ENCODE measurements at regions not wholly inside any gene's neighbourhood (a gene's known extent, or its start where the extent isn't known, plus 50 kb on each side); places are given as distances from the start of the nearest gene placed in this dataset.

- TF ChIP-seq POLR2AphosphoS5 (IDR thresholded peaks at IDR 0.05), result no peak
- TF ChIP-seq POLR2A (IDR thresholded peaks at IDR 0.05), result no peak
- TF ChIP-seq, protein P1, sequence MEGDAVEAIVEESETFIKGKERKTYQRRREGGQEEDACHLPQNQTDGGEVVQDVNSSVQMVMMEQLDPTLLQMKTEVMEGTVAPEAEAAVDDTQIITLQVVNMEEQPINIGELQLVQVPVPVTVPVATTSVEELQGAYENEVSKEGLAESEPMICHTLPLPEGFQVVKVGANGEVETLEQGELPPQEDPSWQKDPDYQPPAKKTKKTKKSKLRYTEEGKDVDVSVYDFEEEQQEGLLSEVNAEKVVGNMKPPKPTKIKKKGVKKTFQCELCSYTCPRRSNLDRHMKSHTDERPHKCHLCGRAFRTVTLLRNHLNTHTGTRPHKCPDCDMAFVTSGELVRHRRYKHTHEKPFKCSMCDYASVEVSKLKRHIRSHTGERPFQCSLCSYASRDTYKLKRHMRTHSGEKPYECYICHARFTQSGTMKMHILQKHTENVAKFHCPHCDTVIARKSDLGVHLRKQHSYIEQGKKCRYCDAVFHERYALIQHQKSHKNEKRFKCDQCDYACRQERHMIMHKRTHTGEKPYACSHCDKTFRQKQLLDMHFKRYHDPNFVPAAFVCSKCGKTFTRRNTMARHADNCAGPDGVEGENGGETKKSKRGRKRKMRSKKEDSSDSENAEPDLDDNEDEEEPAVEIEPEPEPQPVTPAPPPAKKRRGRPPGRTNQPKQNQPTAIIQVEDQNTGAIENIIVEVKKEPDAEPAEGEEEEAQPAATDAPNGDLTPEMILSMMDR (IDR thresholded peaks at IDR 0.05), result no peak
- no peak for TF ChIP-seq EP300 (IDR thresholded peaks at IDR 0.05)
- no peaks in the 10 kb centered on the region for H3K9me3 ChIP-seq
- H3K4me1 ChIP-seq, result no peaks in the 10 kb centered on the region
Measured at GRCh38 chr18:37754141-37754540, 188.5 kb upstream of the CELF4 start.

DNA sequence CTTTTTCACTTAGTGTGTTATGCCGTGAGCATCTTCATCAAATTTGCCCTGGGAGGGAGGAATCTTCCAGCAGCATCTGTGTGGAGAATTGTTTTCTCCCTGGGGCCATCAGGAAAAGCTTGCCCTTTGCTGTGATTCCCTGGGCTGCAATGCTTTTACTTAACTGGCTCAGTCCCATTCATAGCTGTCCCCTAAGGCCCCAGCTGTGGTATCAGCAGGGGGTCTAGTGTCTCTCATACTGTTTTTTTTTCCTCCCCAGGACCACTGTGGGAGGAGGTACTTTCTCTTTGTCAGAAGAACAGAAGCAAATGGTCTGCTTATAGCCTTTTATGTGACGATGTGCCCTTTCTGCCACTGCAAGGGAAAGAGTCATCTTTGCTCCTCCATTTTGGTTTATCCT is 176.8 kb upstream of the CELF4 start:
- no peaks in the 10 kb centered on the region for H3K36me3 ChIP-seq
- H3K4me3 ChIP-seq, result no peak overlapping the region
- WGBS, result 79% methylated on average over 2 of the region's 2 CpGs
- no peak for DNase-seq (ENCODE audit: low spot score in 2 of 2)
- no peaks in the 10 kb centered on the region for H3K9me3 ChIP-seq
- no peak overlapping the region for H3K27ac ChIP-seq
- TF ChIP-seq POLR2AphosphoS5 (IDR thresholded peaks at IDR 0.05) (no peak), EP300 (IDR thresholded peaks at IDR 0.05) (no peak)
- no peaks in the 10 kb centered on the region for H3K27me3 ChIP-seq
- no peaks in the 10 kb centered on the region for H3K4me1 ChIP-seq

More at GRCh38 chr18:37754141-37754540, 188.5 kb upstream of the CELF4 start:
- H3K36me3 ChIP-seq, result no peaks in the 10 kb centered on the region
- H3K27me3 ChIP-seq, result no peaks in the 10 kb centered on the region
- no peak for DNase-seq (ENCODE audit: low spot score in 2 of 2)
- no peak overlapping the region for H3K27ac ChIP-seq
- no peak overlapping the region for H3K4me3 ChIP-seq

- Histone ChIP-seq H3K27ac (no peak overlapping the region), H3K4me3 (no peak overlapping the region), H3K27me3 (no peaks in the 10 kb centered on the region), H3K4me1 (no peaks in the 10 kb centered on the region), H3K9me3 (no peaks in the 10 kb centered on the region), H3K36me3 (no peaks in the 10 kb centered on the region)
- DNase-seq (ENCODE audit: low spot score in 2 of 2), result no peak
- TF ChIP-seq EP300 (IDR thresholded peaks at IDR 0.05), result no peak
- WGBS, result 55% methylated on average over 7 of the region's 7 CpGs
Measured at GRCh38 chr18:37741032-37741623, 175.5 kb upstream of the CELF4 start.

- Histone ChIP-seq H3K9me3 (no peaks in the 10 kb centered on the region), H3K4me3 (no peak overlapping the region), H3K27ac (no peak overlapping the region), H3K27me3 (no peaks in the 10 kb centered on the region), H3K36me3 (no peaks in the 10 kb centered on the region), H3K4me1 (no peaks in the 10 kb centered on the region)
- 88% methylated on average over 4 of the region's 4 CpGs for WGBS
- no peak for TF ChIP-seq POLR2AphosphoS5 (IDR thresholded peaks at IDR 0.05)
- TF ChIP-seq POLR2A (IDR thresholded peaks at IDR 0.05), result no peak
- TF ChIP-seq, protein P1 (IDR thresholded peaks at IDR 0.05), result no peak
- no peak for TF ChIP-seq EP300 (IDR thresholded peaks at IDR 0.05)
- DNase-seq (ENCODE audit: low spot score in 2 of 2), result no peak
Measured at GRCh38 chr18:37734406-37734805, 168.8 kb upstream of the CELF4 start.

DNA sequence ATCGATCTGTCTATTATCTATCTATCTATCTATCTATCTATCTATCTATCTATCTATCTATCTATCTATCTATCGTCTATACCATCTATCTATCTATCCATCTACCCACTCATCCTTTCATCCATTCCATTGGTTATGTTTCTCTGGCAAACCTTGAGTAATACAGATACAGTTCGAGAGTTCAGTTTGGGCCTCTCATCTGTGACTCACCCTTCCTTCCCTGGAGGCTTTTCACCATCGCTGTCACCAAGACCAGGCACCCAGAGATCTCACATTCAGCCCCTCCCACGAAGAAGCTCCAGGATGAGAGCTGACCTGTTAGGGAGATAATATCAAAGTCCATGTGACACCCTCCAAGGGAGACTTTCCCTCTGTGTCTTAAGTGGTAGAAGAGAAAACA is 164.1 kb upstream of the CELF4 start:
- Histone ChIP-seq H3K27ac (no peak overlapping the region), H3K27me3 (no peaks in the 10 kb centered on the region), H3K9me3 (no peaks in the 10 kb centered on the region), H3K36me3 (no peaks in the 10 kb centered on the region), H3K4me3 (no peak overlapping the region), H3K4me1 (no peaks in the 10 kb centered on the region)
- TF ChIP-seq, protein P1 (IDR thresholded peaks at IDR 0.05), result no peak
- no peak for TF ChIP-seq POLR2A (IDR thresholded peaks at IDR 0.05)
- TF ChIP-seq EP300 (IDR thresholded peaks at IDR 0.05), result no peak
- no peak for TF ChIP-seq POLR2AphosphoS5 (IDR thresholded peaks at IDR 0.05)
- no peak for DNase-seq (ENCODE audit: low spot score in 2 of 2)
- WGBS, result 62% methylated on average over 5 of the region's 5 CpGs

DNA sequence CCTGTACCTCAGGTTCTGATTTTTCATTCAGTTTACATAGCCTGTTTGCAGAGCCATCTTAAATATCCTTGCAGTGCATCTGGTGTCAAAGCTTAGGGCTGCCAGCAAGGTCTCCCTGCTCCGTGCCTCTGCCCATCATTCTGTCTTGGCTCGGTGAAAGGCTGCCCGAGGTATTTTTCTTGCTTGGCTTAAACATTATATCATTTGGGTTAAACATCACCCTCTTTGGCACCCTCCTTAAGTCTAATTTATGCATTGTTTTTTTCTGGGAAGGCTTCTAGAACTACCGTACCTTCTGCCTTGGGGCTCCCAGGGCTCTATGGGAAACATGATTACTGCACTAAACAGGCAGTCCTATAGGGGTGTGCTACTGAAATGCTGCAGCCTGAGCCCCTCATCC is 158.6 kb upstream of the CELF4 start:
- no peak for DNase-seq (ENCODE audit: low spot score in 2 of 2)

More for the DNA sequence above, 158.6 kb upstream of the CELF4 start:
- no peak overlapping the region for H3K27ac ChIP-seq
- H3K36me3 ChIP-seq, result no peaks in the 10 kb centered on the region
- 56% methylated on average over 4 of the region's 4 CpGs for WGBS
- no peak overlapping the region for H3K4me3 ChIP-seq
- no peaks in the 10 kb centered on the region for H3K27me3 ChIP-seq
- H3K9me3 ChIP-seq, result no peaks in the 10 kb centered on the region
- no peak for TF ChIP-seq POLR2AphosphoS5 (IDR thresholded peaks at IDR 0.05)
- TF ChIP-seq POLR2A (IDR thresholded peaks at IDR 0.05), result no peak
- TF ChIP-seq, protein P1 (IDR thresholded peaks at IDR 0.05), result no peak
- TF ChIP-seq EP300 (IDR thresholded peaks at IDR 0.05), result no peak
- H3K4me1 ChIP-seq, result no peaks in the 10 kb centered on the region
